ENCODE measurements at regions not wholly inside any gene's neighbourhood (a gene's known extent, or its start where the extent isn't known, plus 50 kb on each side); places are given as distances from the start of the nearest gene placed in this dataset.

GRCh38 chr1:183730107-183730724 is 74.7 kb upstream of the RGL1 start:
- TF ChIP-seq CTCF (IDR thresholded peaks at IDR 0.05 in 8 of 11, conservative IDR thresholded peaks at IDR 0.05 in 3 of 11), result no peak
- TF ChIP-seq POLR2A (IDR thresholded peaks at IDR 0.05), result no peak
